GM23248 (cell line): ENCODE measurements at regions not wholly inside any gene's neighbourhood (a gene's known extent, or its start where the extent isn't known, plus 50 kb on each side); places are given as distances from the start of the nearest gene placed in this dataset.

Experiments
- EZH2 ChIP-seq: fragments of 200-600 bp; sonication (generic); IDR thresholded peaks from 2 replicates; pipeline ENCODE4 v1.6.1; 2018; ENCODE audit warnings: antibody characterized with exemption, mild to moderate bottlenecking; ENCODE audit not compliant: insufficient read depth, poor library complexity, severe bottlenecking
- EZH2phosphoT487 ChIP-seq: fragments of 200-600 bp; sonication (generic); IDR thresholded peaks from 2 replicates; pipeline ENCODE4 v1.6.1; 2018; ENCODE audit warnings: antibody characterized with exemption, moderate library complexity, mild to moderate bottlenecking, low read depth; ENCODE audit not compliant: insufficient read depth

DNA sequence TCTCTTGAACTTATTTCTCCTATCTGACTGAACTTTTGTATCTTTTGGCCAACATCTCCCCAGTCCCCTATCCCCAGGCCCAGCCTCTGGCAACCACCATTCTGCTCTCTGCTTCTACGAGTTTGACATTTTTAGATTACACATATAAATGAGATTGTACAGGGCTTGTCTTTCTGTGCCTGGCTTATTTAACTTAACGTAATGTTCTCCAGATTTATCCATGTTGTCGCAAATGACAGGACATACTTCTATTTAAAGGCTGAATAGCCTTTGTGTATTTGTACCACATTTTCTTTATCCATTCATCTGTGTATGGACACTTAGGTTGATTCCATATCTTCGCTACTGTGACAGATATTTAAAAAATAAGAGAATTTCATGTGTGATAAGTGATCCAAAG lies 98.6 kb downstream of the LSMEM1 start:
- no peak for TF ChIP-seq EZH2
- TF ChIP-seq EZH2phosphoT487, result no peak
